ENCODE measurements at regions not wholly inside any gene's neighbourhood (a gene's known extent, or its start where the extent isn't known, plus 50 kb on each side); places are given as distances from the start of the nearest gene placed in this dataset.

DNA sequence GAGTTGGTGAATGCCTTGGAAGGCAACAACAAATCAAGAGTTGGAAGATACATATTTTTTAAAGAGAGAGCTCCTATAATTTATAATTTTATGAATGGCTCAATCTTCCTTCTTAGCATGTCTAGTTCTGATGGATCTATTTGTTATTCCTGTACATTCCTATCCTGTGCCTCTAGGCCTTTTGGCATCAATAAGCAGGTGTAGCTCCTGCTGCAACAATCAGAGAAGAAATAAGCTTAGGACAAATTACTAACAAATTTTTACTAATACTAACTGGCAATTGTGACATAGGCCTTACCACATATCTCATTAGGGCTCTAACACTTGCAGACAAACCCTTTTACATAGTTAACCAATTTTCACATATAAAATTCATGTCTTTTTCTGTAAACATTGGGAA is 682.0 kb downstream of the LTN1 start:
- TF ChIP-seq POLR2A (IDR thresholded peaks at IDR 0.05) = no peak
- TF ChIP-seq, protein P1, sequence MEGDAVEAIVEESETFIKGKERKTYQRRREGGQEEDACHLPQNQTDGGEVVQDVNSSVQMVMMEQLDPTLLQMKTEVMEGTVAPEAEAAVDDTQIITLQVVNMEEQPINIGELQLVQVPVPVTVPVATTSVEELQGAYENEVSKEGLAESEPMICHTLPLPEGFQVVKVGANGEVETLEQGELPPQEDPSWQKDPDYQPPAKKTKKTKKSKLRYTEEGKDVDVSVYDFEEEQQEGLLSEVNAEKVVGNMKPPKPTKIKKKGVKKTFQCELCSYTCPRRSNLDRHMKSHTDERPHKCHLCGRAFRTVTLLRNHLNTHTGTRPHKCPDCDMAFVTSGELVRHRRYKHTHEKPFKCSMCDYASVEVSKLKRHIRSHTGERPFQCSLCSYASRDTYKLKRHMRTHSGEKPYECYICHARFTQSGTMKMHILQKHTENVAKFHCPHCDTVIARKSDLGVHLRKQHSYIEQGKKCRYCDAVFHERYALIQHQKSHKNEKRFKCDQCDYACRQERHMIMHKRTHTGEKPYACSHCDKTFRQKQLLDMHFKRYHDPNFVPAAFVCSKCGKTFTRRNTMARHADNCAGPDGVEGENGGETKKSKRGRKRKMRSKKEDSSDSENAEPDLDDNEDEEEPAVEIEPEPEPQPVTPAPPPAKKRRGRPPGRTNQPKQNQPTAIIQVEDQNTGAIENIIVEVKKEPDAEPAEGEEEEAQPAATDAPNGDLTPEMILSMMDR (IDR thresholded peaks at IDR 0.05) = no peak
